ENCODE measurements at regions not wholly inside any gene's neighbourhood (a gene's known extent, or its start where the extent isn't known, plus 50 kb on each side); places are given as distances from the start of the nearest gene placed in this dataset.

GRCh38 chr11:30089921-30090320, 73.1 kb upstream of the KCNA4 start:
- DNase-seq (ENCODE audit: low read depth) = no peak

DNA sequence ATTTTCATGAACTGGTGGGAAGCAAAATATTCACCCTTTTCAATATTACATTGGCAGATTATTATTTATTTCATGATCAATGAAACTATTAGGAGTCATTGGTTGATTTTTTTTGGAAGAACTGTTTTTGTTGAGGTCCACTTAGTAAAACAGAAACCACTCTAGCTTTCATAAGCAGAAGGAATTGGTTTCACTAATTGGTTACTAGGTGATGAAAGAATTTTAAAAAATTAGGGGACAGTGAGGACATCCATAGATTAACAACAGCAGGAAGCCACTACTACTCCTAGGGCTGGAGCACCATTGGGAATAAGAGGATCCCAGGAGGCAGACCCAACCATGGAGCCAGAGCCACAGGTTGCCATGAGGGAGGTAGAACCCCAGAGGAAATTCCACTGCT, 74.4 kb upstream of the KCNA4 start:
- DNase-seq (ENCODE audit: low read depth) = no peak

DNA sequence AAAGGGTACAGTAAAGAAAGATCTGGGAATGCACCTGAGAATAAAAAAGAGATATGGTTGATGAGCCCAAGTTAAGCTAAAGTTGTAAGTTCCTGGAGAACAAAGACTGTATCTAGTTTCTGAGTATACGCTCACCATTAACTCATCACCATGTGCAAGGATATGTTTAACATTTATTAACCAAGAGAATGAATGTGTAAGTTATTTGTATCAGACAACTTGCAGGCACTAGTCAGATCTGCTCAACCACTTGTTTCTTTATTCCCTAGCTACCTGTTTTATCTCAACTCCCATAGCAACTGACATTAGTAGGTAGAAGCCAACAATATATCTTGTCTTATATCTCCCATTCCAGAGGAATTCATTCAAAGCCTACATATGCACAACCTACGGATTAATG, 74.9 kb upstream of the KCNA4 start:
- DNase-seq (ENCODE audit: low read depth) = no peak

DNA sequence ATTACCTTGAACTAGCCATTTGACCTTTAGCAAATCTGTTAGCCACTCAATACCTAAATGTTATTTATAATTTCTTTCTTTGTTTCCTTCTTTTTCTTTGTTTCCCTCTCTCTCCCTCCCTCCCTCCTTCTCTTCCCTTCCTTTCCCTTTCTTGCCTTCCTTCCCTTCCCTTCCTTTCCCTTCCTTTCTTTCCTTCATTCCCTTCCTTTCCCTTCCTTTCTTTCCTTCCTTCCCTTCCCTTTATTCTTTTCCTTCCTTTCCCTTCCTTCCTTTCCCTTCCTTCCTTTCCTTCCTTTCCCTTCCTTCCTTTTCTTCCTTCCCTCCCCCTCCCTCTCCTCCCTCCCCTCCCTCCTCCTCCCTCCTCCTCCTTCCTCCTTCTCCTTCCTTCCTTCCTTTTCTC, 75.7 kb upstream of the KCNA4 start:
- DNase-seq (ENCODE audit: low read depth) = no peak

- DNase-seq (ENCODE audit: low read depth) = no peak
Observed at GRCh38 chr11:30100495-30100894, 83.7 kb upstream of the KCNA4 start.

DNA sequence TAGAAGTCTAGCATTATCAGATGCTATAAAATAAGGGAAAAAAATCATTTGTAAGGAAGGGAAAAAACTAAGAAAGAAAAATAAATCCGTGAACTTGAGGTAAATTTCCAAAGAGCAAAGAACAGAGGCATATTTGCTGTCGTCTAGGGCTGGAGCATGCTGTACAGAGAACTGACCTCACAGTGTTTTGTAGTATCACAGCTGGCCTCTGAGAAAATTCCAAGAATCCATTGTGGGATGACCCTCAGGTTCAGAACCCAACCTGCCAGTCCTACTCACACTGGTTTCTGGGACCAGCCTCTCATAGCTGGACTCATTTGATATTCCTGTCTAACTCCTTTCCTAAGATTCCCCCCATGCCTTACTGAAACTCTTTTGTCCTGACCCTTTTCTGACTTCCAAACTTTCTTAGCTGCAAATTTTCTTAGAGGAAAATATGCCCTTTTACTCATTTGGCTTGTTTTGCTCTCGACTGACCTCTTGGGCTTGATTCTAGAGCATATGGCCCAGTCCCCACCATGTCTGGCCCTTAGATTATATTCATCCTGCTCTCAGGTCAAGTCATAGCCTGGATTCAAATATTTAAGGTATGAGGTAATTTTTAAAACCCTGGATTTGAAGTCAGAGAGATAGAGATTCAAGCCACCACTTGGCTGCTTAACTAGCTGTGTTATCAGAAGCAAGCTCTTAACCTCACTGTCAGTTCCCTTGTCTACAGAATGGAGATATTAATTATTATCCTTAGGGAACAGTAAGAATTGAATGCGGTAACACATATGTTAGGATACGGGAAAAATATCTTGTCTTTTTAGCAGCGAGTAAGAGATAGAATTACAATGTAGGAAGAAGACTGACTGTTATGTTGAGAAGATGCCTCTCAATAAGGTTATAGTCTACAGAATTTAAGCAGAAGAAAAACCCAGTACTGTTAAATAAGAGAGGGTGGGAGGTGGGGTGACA, 89.7 kb upstream of the KCNA4 start:
- no peak for DNase-seq (ENCODE audit: low read depth)

DNA sequence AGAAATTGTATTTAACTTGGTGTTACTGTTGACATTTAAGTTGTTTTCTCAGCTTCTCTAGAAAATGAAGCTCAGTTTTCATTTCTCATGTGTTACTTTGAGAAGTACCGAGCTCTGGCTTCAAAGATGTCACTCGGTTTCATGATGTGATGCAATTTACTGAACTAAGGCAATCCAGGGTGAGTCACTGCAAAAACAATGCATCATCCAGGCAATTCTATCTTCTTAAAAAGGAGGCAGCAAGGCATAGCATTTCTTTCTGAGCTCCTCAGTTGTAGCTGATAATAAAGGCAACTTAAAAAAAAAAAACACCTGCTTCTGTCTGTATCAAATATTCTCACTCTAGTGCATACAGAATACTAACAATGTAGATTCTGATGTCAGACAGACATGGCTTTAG, 91.1 kb upstream of the KCNA4 start:
- peak; percentile 75 for DNase-seq (ENCODE audit: low read depth)

DNA sequence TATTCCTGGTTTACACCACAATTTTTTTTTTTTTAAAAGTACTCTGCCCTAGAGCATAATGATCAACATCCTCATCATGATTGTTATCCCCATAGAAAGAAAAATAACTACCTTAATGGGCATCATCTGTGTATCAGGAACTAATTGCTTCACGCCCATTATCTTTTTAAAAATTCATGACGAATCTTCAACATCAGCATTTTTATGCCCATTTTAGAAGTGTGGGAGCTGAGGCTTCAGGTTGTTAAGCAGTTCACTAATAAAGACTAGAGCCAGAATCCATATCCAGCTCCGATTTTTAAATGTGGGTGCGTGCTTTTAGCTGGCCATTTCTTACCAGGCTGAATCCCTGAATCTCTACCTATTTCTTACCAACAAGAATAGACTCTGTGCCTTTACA, 92.9 kb upstream of the KCNA4 start:
- DNase-seq (ENCODE audit: low read depth) = no peak

DNA sequence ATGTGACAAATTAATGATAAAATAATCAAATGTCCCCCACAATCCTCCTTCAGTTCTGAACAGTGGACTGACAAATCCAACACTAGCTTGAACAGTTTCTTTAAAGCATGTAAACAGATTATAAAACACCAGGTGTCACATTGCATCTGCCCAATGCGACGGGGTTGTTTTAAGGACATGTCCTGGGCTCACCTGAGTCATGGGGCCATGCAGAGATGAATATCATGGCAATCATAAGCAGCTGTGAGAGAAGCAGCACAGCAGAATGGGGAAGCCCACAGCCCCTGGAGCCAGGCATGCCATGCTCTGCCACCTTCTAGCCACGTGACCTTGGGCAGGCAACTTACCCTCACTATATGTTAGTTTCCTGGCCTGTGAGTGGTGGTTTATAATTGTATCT, 93.9 kb upstream of the KCNA4 start:
- DNase-seq (ENCODE audit: low read depth) = no peak

DNA sequence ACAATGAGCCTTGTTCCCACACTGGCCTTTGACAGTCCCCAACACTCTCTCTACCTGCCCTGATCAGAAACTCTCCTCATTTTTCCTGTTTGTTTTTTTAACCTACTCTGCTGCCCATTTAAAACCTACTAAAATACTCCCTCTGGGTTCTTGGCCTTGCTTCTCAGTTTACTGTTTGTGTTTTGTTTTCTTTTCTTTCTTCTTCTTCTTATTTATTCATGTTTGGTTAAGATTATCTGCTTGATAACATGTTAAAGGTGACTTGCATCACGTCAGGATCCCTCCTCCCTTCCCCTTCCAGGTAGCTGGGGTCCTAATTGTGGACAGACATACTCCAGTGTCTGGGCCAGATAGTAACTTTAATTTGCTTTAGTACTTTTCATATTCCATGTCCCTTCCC, 95.0 kb upstream of the KCNA4 start:
- DNase-seq (ENCODE audit: low read depth) = no peak

DNA sequence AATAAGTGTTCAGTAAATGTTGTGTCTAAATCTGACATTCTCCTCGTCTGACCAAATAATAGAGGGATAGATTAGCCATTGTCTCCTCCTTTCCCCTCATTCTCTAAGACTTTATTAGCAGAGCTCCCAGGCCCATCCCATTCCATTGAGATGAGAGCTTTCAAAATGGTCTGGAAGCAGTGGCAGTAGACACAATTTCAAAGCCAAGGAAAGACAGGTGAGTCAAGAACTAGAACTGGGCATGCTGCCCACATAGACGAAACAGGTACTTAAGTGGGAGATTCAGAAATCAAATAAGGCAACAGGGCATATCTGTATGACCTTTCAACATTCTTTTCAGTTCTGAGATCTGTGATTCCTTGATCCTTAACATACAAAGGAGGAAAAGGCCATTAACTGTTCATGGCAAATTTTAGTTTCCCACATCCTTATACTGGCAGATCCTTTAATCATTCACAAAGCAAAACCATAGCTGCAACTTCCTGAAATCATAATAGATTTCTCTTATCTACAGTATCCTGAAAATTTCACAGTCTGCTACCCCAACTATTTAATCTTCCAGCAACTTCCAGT, 96.6 kb upstream of the KCNA4 start:
- DNase-seq (ENCODE audit: low read depth) = no peak

DNA sequence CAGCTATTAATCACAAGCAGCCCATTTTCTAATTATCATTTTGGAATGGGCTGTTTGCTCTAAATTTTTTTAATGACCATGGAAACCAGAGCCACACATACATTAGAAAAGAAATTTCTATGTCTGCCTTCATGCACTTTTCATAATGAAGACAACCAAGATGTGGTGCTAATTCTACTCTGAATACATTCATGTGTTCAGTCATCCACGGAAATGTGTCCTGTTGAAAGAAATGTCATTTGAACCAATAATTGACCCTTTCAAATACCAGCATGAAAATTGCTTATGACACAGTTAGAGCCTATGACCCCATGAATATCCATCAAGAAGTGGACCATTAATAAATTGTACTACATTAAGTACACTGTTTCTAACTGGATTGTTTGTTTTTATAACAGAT, 99.7 kb upstream of the KCNA4 start:
- no peak for DNase-seq (ENCODE audit: low read depth)

DNA sequence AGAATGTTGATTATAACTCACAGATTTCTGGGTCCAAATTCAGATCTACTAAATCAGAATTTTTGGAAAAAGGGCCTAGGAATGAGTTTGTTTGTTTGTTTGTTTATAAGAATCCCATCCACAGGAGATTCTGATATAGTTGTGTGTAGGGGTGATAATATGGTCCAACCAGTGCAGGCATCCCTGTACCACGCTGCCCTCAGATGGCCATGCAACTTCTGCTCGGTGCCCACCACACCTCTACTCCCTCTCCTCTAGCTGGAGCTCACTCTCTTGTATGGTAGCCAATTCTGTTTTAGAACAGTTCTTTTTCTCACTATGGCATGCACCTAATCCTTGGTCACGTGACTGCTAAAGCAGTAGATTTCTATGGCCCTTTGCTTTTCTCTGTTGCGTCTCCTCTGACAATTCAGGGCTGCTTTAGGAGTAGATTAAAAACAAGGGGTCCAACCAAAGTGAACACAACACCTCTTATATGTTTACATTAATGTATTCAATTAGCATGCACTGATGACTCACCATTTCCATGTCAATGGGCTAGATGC, 103.3 kb upstream of the KCNA4 start:
- DNase-seq (ENCODE audit: low read depth) = no peak

DNA sequence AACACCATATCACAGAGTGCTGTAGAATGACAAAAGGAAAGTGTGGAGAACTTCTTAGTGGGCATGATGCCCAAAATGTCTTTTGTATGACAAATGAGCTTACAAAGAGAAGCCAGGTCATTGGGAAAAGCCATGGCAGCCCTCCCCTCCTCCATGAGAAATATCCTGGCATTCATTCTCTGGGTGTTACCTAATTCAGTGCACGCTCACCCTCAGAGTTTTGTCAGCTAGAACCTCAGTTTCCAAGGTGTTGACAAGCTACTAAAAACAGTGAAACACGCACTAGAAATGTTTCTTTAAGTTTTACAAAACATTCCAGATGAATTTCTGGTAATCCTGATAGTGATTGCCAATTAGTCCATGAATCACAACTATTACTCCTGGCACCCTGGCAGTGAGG, 105.4 kb upstream of the FSHB start:
- peak; percentile 51 for DNase-seq (ENCODE audit: low read depth)

DNA sequence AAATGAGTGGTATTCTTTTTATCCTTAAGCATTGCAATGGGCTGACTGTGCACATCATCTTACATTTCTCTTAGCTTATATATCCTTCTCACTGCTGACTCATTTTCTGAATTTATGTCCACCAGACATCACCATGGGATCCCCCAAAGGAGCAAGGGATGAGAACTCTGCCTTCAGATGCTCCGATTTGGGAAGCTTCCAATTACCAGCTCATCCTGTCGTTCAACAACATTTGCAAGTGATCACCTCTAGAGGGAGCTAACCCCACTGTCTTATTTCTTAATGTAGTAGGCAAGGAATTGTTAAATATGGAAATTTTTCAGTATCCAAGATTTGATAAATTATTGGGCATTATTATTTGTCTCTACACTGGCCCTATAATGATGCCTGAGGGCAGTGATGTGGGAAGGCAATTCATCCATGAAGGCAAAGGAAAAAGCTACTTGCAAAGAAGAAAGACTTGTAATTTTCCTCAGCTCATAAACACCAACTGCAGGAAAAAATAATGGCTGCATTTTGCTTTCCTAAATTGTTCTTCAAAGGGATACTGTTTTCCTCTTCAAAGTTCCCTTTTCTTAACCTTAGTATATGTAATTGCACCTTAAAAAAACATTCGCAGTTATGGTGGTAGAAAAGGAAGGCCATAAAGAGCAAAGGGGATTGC, 102.4 kb upstream of the FSHB start:
- DNase-seq (ENCODE audit: low read depth) = peak; percentile 96

GRCh38 chr11:30131535-30131934, 99.3 kb upstream of the FSHB start:
- DNase-seq (ENCODE audit: low read depth) = no peak

GRCh38 chr11:30133281-30133680, 97.5 kb upstream of the FSHB start:
- DNase-seq (ENCODE audit: low read depth) = no peak

GRCh38 chr11:30143098-30143705, 87.6 kb upstream of the FSHB start:
- DNase-seq (ENCODE audit: low read depth) = no peak

DNA sequence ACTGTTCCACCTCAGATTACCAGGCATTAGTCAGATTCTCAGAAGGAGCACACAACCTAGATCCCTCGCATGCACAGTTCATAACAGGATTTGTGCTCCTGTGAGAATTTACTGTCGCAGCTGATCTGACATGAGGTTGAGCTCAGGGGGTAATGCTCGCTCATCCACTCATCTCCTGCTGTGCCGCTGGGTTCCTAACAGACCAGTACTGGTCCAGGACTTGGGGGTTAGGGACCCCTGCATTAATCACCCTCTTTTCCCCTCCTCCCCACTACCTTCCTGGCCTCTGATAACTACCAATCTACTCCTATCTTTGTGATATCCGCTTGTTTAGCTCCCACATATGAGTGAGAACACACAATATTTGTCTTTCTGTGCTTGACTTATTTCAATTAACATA, 83.5 kb upstream of the FSHB start:
- DNase-seq (ENCODE audit: low read depth) = no peak

DNA sequence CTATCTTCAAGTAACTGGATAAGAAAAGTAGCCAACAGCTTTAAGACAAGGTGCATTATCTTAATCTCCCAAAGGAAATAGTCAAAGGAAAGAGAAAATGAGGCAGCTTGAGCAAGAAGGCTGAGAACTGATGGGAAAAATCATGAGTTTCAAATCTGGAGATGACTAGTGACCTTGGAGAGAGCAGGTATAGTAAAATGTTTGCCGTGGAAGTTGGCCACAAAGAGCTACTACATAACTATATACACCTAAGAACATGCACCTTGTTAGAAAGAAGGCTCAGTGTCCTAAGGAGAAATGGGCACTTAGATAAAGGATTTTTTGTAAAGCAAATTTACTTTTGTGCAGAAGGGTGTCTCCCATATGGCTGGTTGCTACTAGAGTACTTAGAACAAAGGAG, 80.8 kb upstream of the FSHB start:
- DNase-seq (ENCODE audit: low read depth) = no peak

- DNase-seq (ENCODE audit: low read depth) = no peak
Observed at GRCh38 chr11:30150425-30150824, 80.4 kb upstream of the FSHB start.

- no peak for DNase-seq (ENCODE audit: low read depth)
Observed at GRCh38 chr11:30153008-30153407, 77.8 kb upstream of the FSHB start.

DNA sequence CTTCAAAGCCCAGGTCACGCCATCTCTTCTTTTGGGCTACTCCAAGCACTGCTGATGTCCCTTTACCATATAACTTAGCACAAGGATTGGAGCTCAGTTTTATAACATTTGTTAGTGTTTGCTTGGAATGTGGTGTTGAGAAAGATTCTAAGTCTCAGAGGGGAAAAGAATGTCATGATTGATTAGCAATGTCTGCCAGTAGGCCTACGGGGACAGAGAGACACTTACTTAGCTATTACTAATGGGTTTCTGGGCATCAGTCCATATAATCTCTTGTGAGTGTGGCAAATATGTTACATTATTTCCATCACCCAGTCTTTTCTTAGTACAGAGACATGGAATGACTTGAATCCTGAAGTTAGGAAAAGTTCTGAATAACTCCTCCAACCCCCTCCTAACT, 75.4 kb upstream of the FSHB start:
- DNase-seq (ENCODE audit: low read depth) = no peak

Data from HS-5 (cell line).